CD14-positive monocyte (primary cell): ENCODE measurements at regions not wholly inside any gene's neighbourhood (a gene's known extent, or its start where the extent isn't known, plus 50 kb on each side); places are given as distances from the start of the nearest gene placed in this dataset.

ENCODE experiments used
- DNase-seq, 3 donors: peaks; one replicate each; pipeline ENCODE4 v3.0.0-alpha.2; 2011 to 2022
- H2AFZ ChIP-seq: 2 replicates; pipeline ENCODE4 v1.6.0; 2012; ENCODE audit warnings: mild to moderate bottlenecking, low read depth, low read length, inconsistent platforms; ENCODE audit not compliant: insufficient read depth, poor library complexity, severe bottlenecking
- H3K27ac ChIP-seq, 2 donors: 1 replicate in 1 of 2; 2 replicates in 1 of 2; pipeline ENCODE4 v1.5.1; 2012 to 2013; ENCODE audit warnings: low read length in 2 of 2, control low read depth in 1 of 2, inconsistent platforms in 1 of 2, low read depth in 1 of 2, mild to moderate bottlenecking in 1 of 2
- H3K27me3 ChIP-seq, 2 donors: one replicate each; pipeline versions ENCODE4 v1.6.0 to v1.6.1; 2011 to 2013; ENCODE audit warnings: low read length in 2 of 2; ENCODE audit not compliant: control insufficient read depth in 2 of 2, insufficient read depth in 2 of 2
- H3K36me3 ChIP-seq, 2 donors: replicated peaks in 1 of 2; 1 replicate in 1 of 2; 2 replicates in 1 of 2; pipeline versions ENCODE4 v1.5.1 to v1.6.1; 2012 to 2013; ENCODE audit warnings: low read length in 2 of 2, control low read depth in 1 of 2, inconsistent platforms in 1 of 2, mild to moderate bottlenecking in 1 of 2; ENCODE audit not compliant: insufficient read depth in 2 of 2, control insufficient read depth in 1 of 2
- H3K4me1 ChIP-seq, 2 donors: 1 replicate in 1 of 2; 2 replicates in 1 of 2; pipeline versions ENCODE4 v1.5.1 to v1.6.1; 2012 to 2013; ENCODE audit warnings: low read length in 2 of 2, control low read depth in 1 of 2, inconsistent platforms in 1 of 2, mild to moderate bottlenecking in 1 of 2, moderate library complexity in 1 of 2; ENCODE audit not compliant: insufficient read depth in 2 of 2, control insufficient read depth in 1 of 2
- H3K4me2 ChIP-seq: replicated peaks from 2 replicates; pipeline ENCODE3; 2012; ENCODE audit warnings: low read length, moderate library complexity, mild to moderate bottlenecking; ENCODE audit not compliant: poor library complexity, severe bottlenecking; ENCODE audit errors: extremely low read depth
- H3K4me3 ChIP-seq, 3 experiments: fragments of 200-600 bp in 1 of 3; sonication (generic) in 1 of 3; replicated peaks in 1 of 3; 1 replicate in 2 of 3; 2 replicates in 1 of 3; pipeline ENCODE4 v1.5.1; 2011 to 2013; ENCODE audit warnings: low read length in 3 of 3, mild to moderate bottlenecking in 3 of 3, control low read depth in 2 of 3, low read depth in 2 of 3, inconsistent platforms in 1 of 3, moderate library complexity in 1 of 3
- H3K79me2 ChIP-seq: 2 replicates; pipeline ENCODE4 v1.6.0; 2012; ENCODE audit warnings: mild to moderate bottlenecking, control low read depth, inconsistent platforms, low read length, moderate library complexity; ENCODE audit not compliant: insufficient read depth
- H3K9ac ChIP-seq: 2 replicates; pipeline ENCODE4 v1.6.0; 2017; ENCODE audit warnings: low read length, mild to moderate bottlenecking; ENCODE audit not compliant: insufficient read depth, poor library complexity, severe bottlenecking
- H3K9me3 ChIP-seq, 2 donors: replicated peaks in 1 of 2; 1 replicate in 1 of 2; 2 replicates in 1 of 2; pipeline versions ENCODE4 v1.5.1 to v1.6.1; 2012 to 2013; ENCODE audit warnings: low read length in 2 of 2, control low read depth in 1 of 2; ENCODE audit not compliant: control insufficient read depth in 1 of 2, insufficient read depth in 1 of 2
- H4K20me1 ChIP-seq: 2 replicates; pipeline ENCODE4 v1.6.0; 2012; ENCODE audit warnings: mild to moderate bottlenecking, low read length, control low read depth, moderate library complexity; ENCODE audit not compliant: insufficient read depth
- H3K27ac Mint-ChIP-seq, 7 donors: one replicate each; pipeline ENCODE4 v1.8.0; 2020; ENCODE audit warnings: mild to moderate bottlenecking in 7 of 7, mixed read lengths in 7 of 7, moderate library complexity in 6 of 7, inconsistent platforms in 2 of 7
- H3K27me3 Mint-ChIP-seq, 3 donors: one replicate each; pipeline ENCODE4 v1.8.0; 2021 to 2022; ENCODE audit warnings: low read depth in 3 of 3, mild to moderate bottlenecking in 3 of 3, mixed read lengths in 3 of 3, moderate library complexity in 3 of 3, inconsistent platforms in 1 of 3
- H3K36me3 Mint-ChIP-seq, 2 donors: one replicate each; pipeline ENCODE4 v1.8.0; 2020; ENCODE audit warnings: mixed read lengths in 2 of 2, inconsistent platforms in 1 of 2, mild to moderate bottlenecking in 1 of 2
- H3K4me1 Mint-ChIP-seq: one replicate; pipeline ENCODE4 v1.8.0; 2020; ENCODE audit warnings: mild to moderate bottlenecking, mixed read lengths
- H3K4me3 Mint-ChIP-seq, 2 donors: one replicate each; pipeline ENCODE4 v1.8.0; 2020; ENCODE audit warnings: mild to moderate bottlenecking in 2 of 2, mixed read lengths in 2 of 2, moderate library complexity in 1 of 2
- H3K9me3 Mint-ChIP-seq, 7 donors: one replicate each; pipeline ENCODE4 v1.8.0; 2020 to 2022; ENCODE audit warnings: mixed read lengths in 7 of 7, mild to moderate bottlenecking in 6 of 7, moderate library complexity in 6 of 7, inconsistent platforms in 2 of 7
- CTCF ChIP-seq: fragments of 200-600 bp; IDR thresholded peaks from one replicate; pipeline ENCODE4 v1.8.0; 2022; ENCODE audit warnings: antibody characterized with exemption, mild to moderate bottlenecking
- WGBS: methylation state at CpG from one replicate; pipeline ENCODE4 v1.1.5; 2013; ENCODE audit warnings: missing lambda C conversion rate; ENCODE audit not compliant: insufficient coverage; 5-methylcytosine and 5-hydroxymethylcytosine counted together
- intact Hi-C, 2 donors: fragments of 100-400 bp; cut with micrococcal nuclease; formaldehyde crosslinking; loops; one replicate each; pipeline versions ENCODE4 v1.15.0 to v1.15.1; 2023

- H3K4me1 ChIP-seq = no peaks in the 10 kb centered on the region
- intact Hi-C loops = no loop called here
- WGBS = no CpG with 5 or more reads among the region's 2 CpGs
- no peak for DNase-seq
- peaks cover 6 to 16% of the 10 kb centered on the region in 2 donors for H3K9me3 ChIP-seq
- H3K4me3 ChIP-seq = no peak overlapping the region
- no peaks in the 10 kb centered on the region for H3K36me3 Mint-ChIP-seq
- H3K4me2 ChIP-seq = no peak overlapping the region
- H4K20me1 ChIP-seq = no peaks in the 10 kb centered on the region
- peaks cover 3 to 10% (median 4%) of the 10 kb centered on the region in 3 donors for H3K27me3 Mint-ChIP-seq
- H3K9ac ChIP-seq = no peak overlapping the region
- H3K4me1 Mint-ChIP-seq = peaks cover 2% of the 10 kb centered on the region
- H3K9me3 Mint-ChIP-seq = peaks cover 9 to 32% (median 12%) of the 10 kb centered on the region in 7 donors
- TF ChIP-seq CTCF = no peak
- no peak overlapping the region for H3K27ac ChIP-seq
- H3K36me3 ChIP-seq = no peaks in the 10 kb centered on the region
- H3K4me3 Mint-ChIP-seq = no peak overlapping the region
- no peaks in the 10 kb centered on the region for H3K79me2 ChIP-seq
- H3K27me3 ChIP-seq = peaks cover 0 to 4% of the 10 kb centered on the region in 2 donors
- H3K27ac Mint-ChIP-seq = no peak overlapping the region
- no peak overlapping the region for H2AFZ ChIP-seq
Observed at GRCh38 chr4:4922441-4922840, 63.0 kb downstream of the MSX1 start.

- no peak overlapping the region for H3K4me3 ChIP-seq
- TF ChIP-seq CTCF = no peak
- H2AFZ ChIP-seq = no peak overlapping the region
- Mint-ChIP-seq H3K9me3 (peaks cover 9 to 28% (median 13%) of the 10 kb centered on the region in 7 donors), H3K4me3 (peak overlapping the region in 1 of 2 donors; percentile 17), H3K4me1 (peaks cover 2% of the 10 kb centered on the region), H3K36me3 (no peaks in the 10 kb centered on the region), H3K27me3 (peaks cover 3 to 8% (median 4%) of the 10 kb centered on the region in 3 donors), H3K27ac (no peak overlapping the region)
- no peak overlapping the region for H3K9ac ChIP-seq
- no peaks in the 10 kb centered on the region for H3K4me1 ChIP-seq
- H3K27ac ChIP-seq = no peak overlapping the region
- peaks cover 0 to 4% of the 10 kb centered on the region in 2 donors for H3K27me3 ChIP-seq
- H3K9me3 ChIP-seq = peaks cover 6 to 13% of the 10 kb centered on the region in 2 donors
- intact Hi-C loops = no loop called here
- WGBS = no CpG with 5 or more reads among the region's 1 CpG
- no peaks in the 10 kb centered on the region for H3K79me2 ChIP-seq
- no peaks in the 10 kb centered on the region for H4K20me1 ChIP-seq
- no peak overlapping the region for H3K4me2 ChIP-seq
- no peaks in the 10 kb centered on the region for H3K36me3 ChIP-seq
- DNase-seq = no peak
Observed at GRCh38 chr4:4923201-4923600, 63.7 kb downstream of the MSX1 start.
